ENCODE measurements at regions not wholly inside any gene's neighbourhood (a gene's known extent, or its start where the extent isn't known, plus 50 kb on each side); places are given as distances from the start of the nearest gene placed in this dataset.

GRCh38 chr3:27561576-27561975 is 77.4 kb upstream of the SLC4A7 start:
- TF ChIP-seq, protein P1, sequence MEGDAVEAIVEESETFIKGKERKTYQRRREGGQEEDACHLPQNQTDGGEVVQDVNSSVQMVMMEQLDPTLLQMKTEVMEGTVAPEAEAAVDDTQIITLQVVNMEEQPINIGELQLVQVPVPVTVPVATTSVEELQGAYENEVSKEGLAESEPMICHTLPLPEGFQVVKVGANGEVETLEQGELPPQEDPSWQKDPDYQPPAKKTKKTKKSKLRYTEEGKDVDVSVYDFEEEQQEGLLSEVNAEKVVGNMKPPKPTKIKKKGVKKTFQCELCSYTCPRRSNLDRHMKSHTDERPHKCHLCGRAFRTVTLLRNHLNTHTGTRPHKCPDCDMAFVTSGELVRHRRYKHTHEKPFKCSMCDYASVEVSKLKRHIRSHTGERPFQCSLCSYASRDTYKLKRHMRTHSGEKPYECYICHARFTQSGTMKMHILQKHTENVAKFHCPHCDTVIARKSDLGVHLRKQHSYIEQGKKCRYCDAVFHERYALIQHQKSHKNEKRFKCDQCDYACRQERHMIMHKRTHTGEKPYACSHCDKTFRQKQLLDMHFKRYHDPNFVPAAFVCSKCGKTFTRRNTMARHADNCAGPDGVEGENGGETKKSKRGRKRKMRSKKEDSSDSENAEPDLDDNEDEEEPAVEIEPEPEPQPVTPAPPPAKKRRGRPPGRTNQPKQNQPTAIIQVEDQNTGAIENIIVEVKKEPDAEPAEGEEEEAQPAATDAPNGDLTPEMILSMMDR (IDR thresholded peaks at IDR 0.05), result no peak
- TF ChIP-seq POLR2A (IDR thresholded peaks at IDR 0.05), result no peak

Measured in body of pancreas (tissue), 4 donors.